ENCODE measurements at regions not wholly inside any gene's neighbourhood (a gene's known extent, or its start where the extent isn't known, plus 50 kb on each side); places are given as distances from the start of the nearest gene placed in this dataset.
"Not testable (repeated sequence)": the region's sequence is repeated elsewhere in the genome, so short reads cannot be mapped to it uniquely, and the experiment has no call there.

- H3K27ac ChIP-seq (ENCODE audit: low read depth); H3K27me3 Mint-ChIP-seq (ENCODE audit: insufficient read depth, low read depth, poor library complexity); ATAC-seq; H3K4me1 ChIP-seq (ENCODE audit: insufficient read depth); H3K36me3 ChIP-seq (ENCODE audit: insufficient read depth); H3K79me2 ChIP-seq (replicated peaks; ENCODE audit: insufficient read depth); DNase-seq (ENCODE audit: low spot score); H3K9me2 ChIP-seq (ENCODE audit: insufficient read depth); H3K27me3 ChIP-seq (ENCODE audit: insufficient read depth); H2AFZ ChIP-seq; H3K4me3 ChIP-seq; H3K4me2 ChIP-seq; H3K27ac Mint-ChIP-seq; H4K20me1 ChIP-seq (replicated peaks; ENCODE audit: insufficient read depth); H3K4me3 Mint-ChIP-seq; H3F3A ChIP-seq (replicated peaks; ENCODE audit: low read depth); H3K4me1 Mint-ChIP-seq: not testable (repeated sequence)
- Mint-ChIP-seq H3K9me3 (peaks cover 69% of the 10 kb centered on the region), H3K36me3 (ENCODE audit: low read depth) (peaks cover 16% of the 10 kb centered on the region)
These were observed 91.4 kb downstream of the TMEM121 start for GRCh38 chr14:105617805-105618204.

- not testable (repeated sequence) for H3K27me3 Mint-ChIP-seq (ENCODE audit: insufficient read depth, low read depth, poor library complexity)
These were observed 92.9 kb downstream of the TMEM121 start for GRCh38 chr14:105619324-105619723.

DNA sequence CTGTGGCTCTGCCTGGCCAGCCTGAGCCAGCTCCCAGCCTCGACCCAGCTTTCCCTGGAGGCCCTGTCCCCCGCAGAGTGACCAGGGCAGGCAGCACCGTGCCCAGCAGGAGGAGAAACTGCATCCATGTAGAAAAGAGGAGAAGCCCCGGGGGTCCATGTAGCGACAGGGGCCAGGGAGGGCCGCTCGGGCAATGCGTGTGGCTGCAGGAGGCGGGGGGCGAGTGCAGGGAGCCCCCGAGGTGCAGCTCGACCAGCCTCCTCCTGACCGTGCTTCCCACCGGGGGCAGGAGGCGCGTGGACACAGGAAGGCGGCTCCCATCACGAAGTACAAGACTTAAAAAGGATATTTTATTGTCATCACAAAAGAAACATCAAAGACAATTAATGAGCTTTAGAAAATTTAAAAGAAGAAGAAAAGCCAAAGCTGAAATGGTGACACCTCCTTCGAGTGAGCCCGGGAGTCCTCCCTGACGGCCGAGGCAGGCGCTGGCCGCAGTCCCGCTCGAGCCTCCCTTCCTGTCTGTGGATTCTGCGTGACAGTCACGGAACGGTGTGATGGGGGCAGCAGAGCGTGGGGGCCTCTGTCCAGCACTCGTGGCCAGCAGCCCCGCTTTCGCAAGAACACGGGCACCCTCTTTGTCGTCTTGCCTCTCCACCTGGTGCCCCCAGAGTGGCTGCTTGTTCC, 93.9 kb downstream of the TMEM121 start:
- H3K4me3 ChIP-seq; H3F3A ChIP-seq (replicated peaks; ENCODE audit: low read depth); H3K27me3 Mint-ChIP-seq (ENCODE audit: insufficient read depth, low read depth, poor library complexity); H3K27ac Mint-ChIP-seq; H3K27ac ChIP-seq (ENCODE audit: low read depth); H3K79me2 ChIP-seq (replicated peaks; ENCODE audit: insufficient read depth); H3K27me3 ChIP-seq (ENCODE audit: insufficient read depth); ATAC-seq; DNase-seq (ENCODE audit: low spot score); H3K9me2 ChIP-seq (ENCODE audit: insufficient read depth); H3K36me3 ChIP-seq (ENCODE audit: insufficient read depth); H3K4me1 Mint-ChIP-seq; H4K20me1 ChIP-seq (replicated peaks; ENCODE audit: insufficient read depth); H3K4me2 ChIP-seq; H3K4me1 ChIP-seq (ENCODE audit: insufficient read depth); H2AFZ ChIP-seq; H3K4me3 Mint-ChIP-seq: not testable (repeated sequence)
- Mint-ChIP-seq H3K9me3 (peaks cover 64% of the 10 kb centered on the region), H3K36me3 (ENCODE audit: low read depth) (peaks cover 24% of the 10 kb centered on the region)

More at GRCh38 chr14:105619324-105619723, 92.9 kb downstream of the TMEM121 start:
- not testable (repeated sequence) for H3K4me3 ChIP-seq; H3K4me1 ChIP-seq (ENCODE audit: insufficient read depth); H3K27ac ChIP-seq (ENCODE audit: low read depth); H3K27ac Mint-ChIP-seq; H2AFZ ChIP-seq; H3K36me3 ChIP-seq (ENCODE audit: insufficient read depth); H3K4me1 Mint-ChIP-seq; H3K9me2 ChIP-seq (ENCODE audit: insufficient read depth); H3F3A ChIP-seq (replicated peaks; ENCODE audit: low read depth); ATAC-seq; H3K4me3 Mint-ChIP-seq; H3K4me2 ChIP-seq; H3K79me2 ChIP-seq (replicated peaks; ENCODE audit: insufficient read depth); DNase-seq (ENCODE audit: low spot score); H4K20me1 ChIP-seq (replicated peaks; ENCODE audit: insufficient read depth); H3K27me3 ChIP-seq (ENCODE audit: insufficient read depth)
- Mint-ChIP-seq H3K36me3 (ENCODE audit: low read depth) (peaks cover 16% of the 10 kb centered on the region), H3K9me3 (peaks cover 62% of the 10 kb centered on the region)

GRCh38 chr14:105620865-105621471, 94.6 kb downstream of the TMEM121 start:
- H2AFZ ChIP-seq; H3K36me3 ChIP-seq (ENCODE audit: insufficient read depth); H3K4me3 Mint-ChIP-seq; H3K9me2 ChIP-seq (ENCODE audit: insufficient read depth); H3K4me3 ChIP-seq; H3K79me2 ChIP-seq (replicated peaks; ENCODE audit: insufficient read depth); H3K27me3 ChIP-seq (ENCODE audit: insufficient read depth); H3K27ac Mint-ChIP-seq; ATAC-seq; H3K4me2 ChIP-seq; H3F3A ChIP-seq (replicated peaks; ENCODE audit: low read depth); H3K4me1 ChIP-seq (ENCODE audit: insufficient read depth); DNase-seq (ENCODE audit: low spot score); H3K4me1 Mint-ChIP-seq; H3K27ac ChIP-seq (ENCODE audit: low read depth); H3K27me3 Mint-ChIP-seq (ENCODE audit: insufficient read depth, low read depth, poor library complexity); H4K20me1 ChIP-seq (replicated peaks; ENCODE audit: insufficient read depth): not testable (repeated sequence)
- H3K9me3 Mint-ChIP-seq: peaks cover 64% of the 10 kb centered on the region
- H3K36me3 Mint-ChIP-seq (ENCODE audit: low read depth): peaks cover 24% of the 10 kb centered on the region

DNA sequence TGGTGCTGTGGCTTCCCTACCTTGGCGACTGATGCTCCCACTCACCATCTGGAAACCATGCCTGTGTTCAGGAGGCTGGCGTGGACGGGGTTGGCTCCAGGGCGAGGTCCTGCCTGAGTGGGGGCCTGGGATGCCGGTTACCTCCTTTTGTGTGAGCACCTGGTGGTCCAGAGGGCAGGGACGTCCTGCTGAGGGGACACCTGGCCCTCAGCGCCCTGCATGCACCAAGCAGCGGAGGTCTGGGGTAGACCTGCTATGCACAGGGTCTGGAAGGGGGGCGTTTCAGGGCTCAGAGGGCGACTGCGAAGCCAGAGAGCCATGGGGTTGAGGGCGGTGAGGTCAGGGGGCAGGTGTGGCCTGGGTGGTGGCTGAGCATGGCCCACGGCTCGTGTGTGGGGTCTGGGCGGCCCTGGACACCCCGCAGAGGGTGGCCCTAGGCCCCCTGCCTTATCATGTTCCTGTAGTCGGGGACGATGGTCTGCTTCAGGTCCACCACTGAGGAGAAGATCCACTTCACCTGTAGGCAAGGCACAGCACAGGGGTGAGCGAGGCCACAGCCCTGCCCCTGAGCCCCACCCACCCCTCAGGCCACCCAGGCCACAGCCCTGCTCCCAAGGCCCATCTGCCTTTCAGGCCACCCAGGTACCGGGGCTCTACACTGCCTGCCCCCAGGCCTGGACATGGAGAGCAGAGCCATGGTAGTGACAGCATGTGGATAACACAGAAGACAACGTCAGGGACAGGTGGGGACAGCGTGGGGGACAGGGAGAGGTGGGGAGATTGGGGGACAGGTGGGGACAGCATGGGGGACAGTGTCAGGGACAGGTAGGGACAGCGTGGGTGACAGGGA, 95.3 kb downstream of the TMEM121 start:
- H4K20me1 ChIP-seq (replicated peaks; ENCODE audit: insufficient read depth); ATAC-seq; H3K9me2 ChIP-seq (ENCODE audit: insufficient read depth); H3K27me3 ChIP-seq (ENCODE audit: insufficient read depth); H3K4me3 ChIP-seq; H3K27me3 Mint-ChIP-seq (ENCODE audit: insufficient read depth, low read depth, poor library complexity); H3K4me1 Mint-ChIP-seq; DNase-seq (ENCODE audit: low spot score); H3K27ac Mint-ChIP-seq; H3K4me1 ChIP-seq (ENCODE audit: insufficient read depth); H3K4me3 Mint-ChIP-seq; H3K79me2 ChIP-seq (replicated peaks; ENCODE audit: insufficient read depth); H2AFZ ChIP-seq; H3K27ac ChIP-seq (ENCODE audit: low read depth); H3F3A ChIP-seq (replicated peaks; ENCODE audit: low read depth); H3K36me3 ChIP-seq (ENCODE audit: insufficient read depth); H3K4me2 ChIP-seq: not testable (repeated sequence)
- Mint-ChIP-seq H3K9me3 (peaks cover 58% of the 10 kb centered on the region), H3K36me3 (ENCODE audit: low read depth) (peaks cover 24% of the 10 kb centered on the region)
